ENCODE measurements at regions not wholly inside any gene's neighbourhood (a gene's known extent, or its start where the extent isn't known, plus 50 kb on each side); places are given as distances from the start of the nearest gene placed in this dataset.
A peak's percentile ranks its signal among the peaks of the same experiment; 100 is the strongest.

DNA sequence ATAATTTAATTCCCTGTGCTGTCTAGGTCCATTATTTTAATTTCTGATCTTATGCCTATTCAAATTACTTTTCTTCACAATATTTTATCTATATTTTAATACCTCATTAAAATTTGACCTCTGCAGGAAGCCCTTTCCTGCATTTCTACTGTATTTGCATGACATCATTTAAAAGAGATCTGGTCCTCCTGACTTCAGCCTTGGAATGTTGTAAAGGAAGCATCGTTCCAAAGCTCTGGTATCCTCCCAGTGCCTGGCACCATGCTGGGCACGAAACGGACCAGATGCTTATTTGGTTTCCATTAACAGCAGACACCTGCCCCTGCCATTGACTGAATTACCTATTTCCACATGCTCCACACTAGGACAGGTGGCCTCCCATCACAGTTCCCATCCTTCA lies 247.5 kb downstream of the KLF6 start:
- no peak for DNase-seq

GRCh38 chr10:3535001-3535400 lies 250.0 kb downstream of the KLF6 start:
- DNase-seq, result no peak

GRCh38 chr10:3534433-3534832 lies 250.6 kb downstream of the KLF6 start:
- no peak for DNase-seq

- DNase-seq, result no peak
These were observed 251.7 kb downstream of the KLF6 start for GRCh38 chr10:3533296-3533695.

DNA sequence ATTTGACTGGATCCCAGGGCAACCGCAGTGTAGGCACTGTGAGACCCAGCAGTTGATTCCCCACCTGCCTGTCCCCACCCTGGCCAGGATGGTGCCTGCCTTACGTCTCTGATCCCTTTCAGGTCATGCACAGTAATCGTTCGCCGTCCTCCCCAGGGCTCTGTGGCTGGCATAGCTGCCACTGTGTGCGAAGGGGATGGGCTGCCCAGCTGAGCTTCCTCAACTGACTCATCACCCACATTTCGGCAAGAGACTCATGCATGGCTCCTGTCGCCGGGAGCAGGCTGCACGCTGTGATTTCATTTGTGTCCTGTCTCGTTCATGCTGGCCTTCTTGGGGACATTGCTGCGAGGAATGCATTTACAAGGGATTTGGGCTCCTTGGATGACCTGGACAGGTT lies 252.4 kb downstream of the KLF6 start:
- no peak for DNase-seq

DNA sequence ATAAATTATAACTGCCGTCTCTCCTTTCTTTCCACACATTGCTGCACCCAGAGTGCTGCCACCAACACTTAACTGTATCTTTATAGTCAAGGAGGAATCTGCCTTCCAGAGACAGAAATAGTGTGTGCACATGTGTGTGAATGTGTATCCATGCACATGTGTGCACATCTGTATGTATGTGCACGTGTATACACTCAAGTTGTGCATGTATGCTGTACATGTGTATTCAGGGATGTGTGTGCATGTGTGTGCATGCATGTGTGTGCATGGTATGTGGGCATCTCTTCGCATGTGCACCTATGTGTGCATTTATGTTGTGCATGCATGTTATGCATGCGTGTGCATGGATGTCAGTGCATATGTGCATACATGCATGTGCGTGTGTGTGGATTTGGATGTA lies 253.3 kb downstream of the KLF6 start:
- no peak for DNase-seq

DNA sequence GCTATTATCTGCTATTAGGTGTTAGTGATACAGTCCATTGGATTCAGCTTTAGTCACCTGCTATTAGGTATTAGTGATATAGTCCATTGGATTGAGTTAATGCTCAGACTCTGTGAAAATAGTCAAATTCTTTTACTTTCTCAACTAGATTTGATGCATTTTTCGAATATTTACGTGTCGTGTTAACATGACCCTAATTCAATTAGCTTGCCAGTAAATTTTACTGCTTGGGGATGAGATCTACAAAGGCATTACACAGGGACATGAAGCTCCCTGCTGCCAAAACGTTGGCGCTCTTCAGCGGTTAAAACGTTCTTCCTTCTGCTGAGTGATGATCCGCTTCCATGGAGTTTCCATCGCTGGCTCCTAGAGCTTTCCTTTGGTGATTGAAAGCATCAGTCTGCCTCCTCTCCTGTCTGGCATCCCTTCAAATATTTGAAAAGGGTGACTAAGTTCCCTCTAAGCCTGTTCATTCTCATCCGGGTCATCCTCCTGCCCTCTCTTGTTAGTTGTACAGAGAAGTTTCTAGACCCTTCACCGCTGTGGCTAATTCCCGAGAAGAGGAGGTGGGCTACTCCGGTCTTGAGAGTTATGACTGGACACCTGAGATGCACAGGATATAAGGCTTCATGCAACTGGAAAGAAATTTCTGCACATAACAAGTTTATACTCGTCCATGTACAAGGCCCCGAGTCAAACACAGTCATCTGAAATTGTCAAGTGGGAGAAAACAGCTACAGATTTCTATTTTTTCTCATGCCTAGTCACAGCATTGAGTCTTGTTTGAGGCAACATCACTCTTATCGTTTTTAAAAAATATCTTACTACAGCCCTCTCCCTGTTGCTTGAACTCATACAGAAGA lies 254.0 kb downstream of the KLF6 start:
- DNase-seq, result no peak

DNA sequence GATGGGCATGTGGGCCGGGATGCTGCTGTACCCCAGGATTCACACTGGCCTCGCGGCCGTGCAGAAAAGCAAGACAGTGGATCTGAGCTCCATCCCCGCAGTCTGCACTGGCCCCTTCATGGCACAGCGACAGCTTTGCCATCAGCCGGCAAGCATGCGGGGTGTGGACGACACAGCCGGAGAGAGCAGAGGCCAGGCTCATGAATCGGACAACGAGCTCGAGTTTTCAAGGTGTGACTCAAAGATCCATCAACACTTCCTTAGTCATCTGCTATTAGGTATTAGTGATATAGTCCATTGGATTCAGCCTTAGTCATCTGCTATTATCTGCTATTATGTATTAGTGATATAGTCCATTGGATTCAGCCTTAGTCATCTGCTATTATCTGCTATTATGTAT lies 254.7 kb downstream of the KLF6 start:
- DNase-seq, result no peak

DNA sequence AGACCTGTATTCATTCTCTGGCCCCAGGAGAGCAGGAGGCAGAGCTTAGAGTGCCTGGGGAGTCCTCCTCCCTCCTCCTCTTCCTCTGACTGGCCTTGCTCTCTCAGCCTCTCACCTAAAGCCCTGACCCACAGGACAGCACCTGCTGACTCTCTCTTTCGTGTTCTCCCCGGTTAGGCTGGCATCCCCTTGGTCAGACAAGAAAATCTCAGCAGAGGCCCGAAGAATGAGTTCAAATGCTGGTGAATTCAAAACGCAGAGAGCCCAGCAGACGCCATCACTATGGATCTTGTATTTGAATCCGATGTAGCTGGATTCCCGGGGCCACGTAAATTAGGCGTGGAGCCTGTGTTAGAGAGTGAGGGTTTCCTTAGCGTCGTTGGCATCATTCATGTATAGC lies 255.3 kb downstream of the KLF6 start:
- no peak for DNase-seq

GRCh38 chr10:3528823-3529403 lies 256.1 kb downstream of the KLF6 start:
- DNase-seq, result no peak

- DNase-seq, result no peak
These were observed 256.7 kb downstream of the KLF6 start for GRCh38 chr10:3528271-3528670.

DNA sequence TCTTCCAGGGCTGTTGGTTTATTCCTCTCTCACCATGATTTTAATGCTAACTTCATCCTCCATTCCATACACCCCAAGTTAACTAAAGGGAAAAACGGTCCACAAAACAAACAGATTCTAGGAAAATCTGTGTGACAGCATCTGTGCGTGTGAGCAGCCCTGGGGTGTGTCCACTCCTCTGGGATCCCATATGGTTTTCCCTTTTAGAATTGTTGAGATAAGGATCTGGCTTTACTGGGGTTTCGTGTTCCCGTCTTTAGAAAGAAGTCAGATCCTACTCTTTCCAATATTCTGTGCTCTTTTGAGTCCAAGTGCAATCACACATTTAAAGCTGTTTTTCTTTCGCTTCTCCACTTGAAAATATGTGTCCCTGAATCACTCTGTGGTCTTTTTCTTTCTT lies 257.1 kb downstream of the KLF6 start:
- DNase-seq, result no peak

DNA sequence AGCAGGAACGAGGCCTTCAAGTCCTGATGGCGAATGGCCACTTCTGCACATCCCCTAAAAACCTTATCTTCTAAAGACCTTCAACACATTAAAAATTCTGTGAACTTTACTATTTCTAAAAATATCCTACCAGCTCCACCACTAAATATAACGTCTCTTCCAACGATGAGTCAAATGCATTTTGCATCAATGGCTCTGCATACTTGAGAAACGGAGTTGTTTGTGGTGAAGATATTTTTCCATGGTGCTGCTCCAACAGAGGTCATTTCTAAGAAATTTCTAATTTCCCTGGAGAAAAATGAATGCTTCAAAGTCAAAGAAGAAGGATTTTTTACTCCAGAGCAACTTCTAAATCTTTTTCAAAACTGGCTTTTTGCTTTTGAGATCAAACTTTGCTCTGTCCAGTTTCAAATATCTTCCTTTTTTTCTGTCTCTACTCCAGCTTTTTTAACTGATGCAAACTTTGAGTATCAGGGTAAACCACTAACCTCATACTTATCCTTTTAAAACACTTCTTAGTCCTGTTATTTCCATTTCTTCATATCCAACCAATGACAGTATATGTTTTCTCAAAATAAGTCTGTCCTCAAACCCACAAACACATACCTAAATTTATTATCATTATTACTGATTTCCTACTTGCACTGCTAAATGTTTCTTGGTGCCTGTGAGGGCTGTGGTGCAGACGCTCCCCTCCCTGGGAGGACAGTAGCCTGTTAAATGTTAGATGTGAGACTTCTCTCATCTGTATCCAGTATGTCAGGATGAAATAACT lies 258.1 kb downstream of the KLF6 start:
- no peak for DNase-seq

- peak; percentile 18 for DNase-seq
These were observed 259.1 kb downstream of the KLF6 start for GRCh38 chr10:3525832-3526449.

DNA sequence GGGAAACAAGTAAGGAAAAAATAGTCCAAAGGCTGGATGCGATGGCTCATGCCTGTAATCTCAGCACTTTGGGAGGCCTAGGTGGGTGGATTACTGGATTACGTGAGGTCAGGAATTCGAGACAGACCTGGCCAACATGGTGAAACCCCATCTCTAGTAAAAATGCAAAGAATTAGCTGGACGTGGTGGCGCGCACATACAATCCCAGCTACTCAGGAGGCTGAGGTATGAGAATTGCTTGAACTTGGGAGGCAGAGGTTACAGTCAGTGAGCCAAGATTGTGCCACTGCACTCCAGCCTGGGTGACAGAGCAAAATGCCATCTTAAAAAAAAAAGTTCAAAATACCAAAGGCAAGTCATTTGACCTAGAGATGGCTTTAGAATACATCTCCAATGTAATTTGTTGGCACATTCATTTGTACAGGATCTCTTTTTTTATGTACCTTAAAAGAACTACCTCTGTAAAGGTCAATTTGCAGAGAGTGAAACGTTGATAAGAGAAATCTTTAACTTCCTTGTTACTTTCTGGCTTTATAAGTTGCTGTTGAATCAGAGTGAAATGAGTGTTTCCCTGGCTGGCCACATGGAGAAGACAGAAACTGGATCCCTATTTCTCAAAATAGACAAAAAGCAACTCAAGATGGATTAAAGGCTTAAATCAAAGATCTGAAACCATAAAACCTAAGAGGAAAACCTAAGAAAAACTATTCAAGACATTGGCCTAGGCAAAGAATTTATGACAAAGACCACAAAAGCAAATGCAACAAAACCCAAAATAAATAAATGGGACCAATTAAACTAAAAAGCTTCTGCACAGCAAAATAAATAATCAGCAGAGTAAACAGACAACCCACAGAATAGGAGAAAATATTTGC lies 260.7 kb downstream of the KLF6 start:
- DNase-seq, result no peak

- no peak for DNase-seq
These were observed 261.5 kb downstream of the KLF6 start for GRCh38 chr10:3523309-3524050.

DNA sequence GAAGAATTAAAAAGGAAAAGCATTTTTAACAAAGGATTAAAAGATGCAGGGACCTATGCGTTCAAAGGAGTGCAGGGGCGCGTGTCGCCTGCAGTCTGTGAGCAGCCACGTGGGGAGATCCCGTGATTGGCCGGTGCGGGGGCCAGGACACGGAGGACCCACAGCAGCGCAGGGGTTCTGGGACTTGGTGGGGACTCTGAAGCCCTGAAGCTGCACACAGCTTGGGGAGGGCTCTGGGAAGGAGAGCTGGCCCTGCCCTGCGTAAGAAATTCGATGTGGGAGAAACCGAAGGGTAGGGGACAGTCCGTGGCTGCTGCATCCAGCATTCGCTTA lies 268.1 kb downstream of the KLF6 start:
- DNase-seq, result no peak

GRCh38 chr10:3516234-3516922 lies 268.6 kb downstream of the KLF6 start:
- no peak for DNase-seq

DNA sequence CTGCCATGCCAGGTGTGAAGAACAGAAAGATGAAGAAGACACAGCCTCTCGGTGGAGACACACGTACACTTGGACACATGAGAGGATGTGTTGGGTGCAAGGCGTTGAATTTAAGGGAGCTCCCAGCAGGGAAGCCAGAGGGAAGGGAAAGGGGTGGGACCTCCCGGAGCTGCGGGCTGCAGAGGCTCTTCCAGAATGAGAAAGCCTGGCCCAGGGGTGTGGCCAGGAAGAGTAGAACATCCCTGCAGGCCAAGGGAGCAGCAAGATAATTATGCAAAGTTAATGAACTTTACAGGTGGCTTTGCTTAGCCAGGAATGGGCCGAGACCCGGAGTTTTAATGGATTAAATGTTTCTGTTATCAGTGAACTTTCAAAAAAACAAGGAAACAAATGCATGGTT lies 270.3 kb downstream of the KLF6 start:
- no peak for DNase-seq

GRCh38 chr10:3512263-3512662 lies 272.7 kb downstream of the KLF6 start:
- no peak for DNase-seq

DNA sequence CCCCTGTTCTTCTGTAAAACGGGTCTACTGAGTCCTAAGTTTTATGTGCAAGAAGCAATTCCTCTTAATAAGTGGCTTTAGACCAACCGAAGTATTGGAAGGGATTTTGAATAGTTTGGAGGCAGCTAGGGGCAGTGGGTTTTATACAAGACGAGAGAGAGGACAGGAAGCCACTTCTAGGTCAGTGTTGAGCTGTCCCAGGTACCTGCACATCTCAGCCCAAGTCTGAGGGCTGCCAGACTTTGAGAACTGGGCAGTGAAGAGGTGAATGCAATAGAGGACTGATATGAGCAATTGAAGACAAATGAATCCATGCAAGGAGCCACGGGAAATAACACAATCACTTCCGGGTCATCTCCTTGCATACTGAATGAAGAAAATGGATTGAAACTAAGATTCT lies 273.5 kb downstream of the KLF6 start:
- no peak for DNase-seq
